Gastrocnemius medialis (tissue), 4 donors: ENCODE measurements at regions not wholly inside any gene's neighbourhood (a gene's known extent, or its start where the extent isn't known, plus 50 kb on each side); places are given as distances from the start of the nearest gene placed in this dataset.

Source experiments
- ATAC-seq, 2 donors: fragments of 150-250 bp; one replicate each; pipeline ENCODE4 v1.9.1; 2016
- DNase-seq, 2 donors: peaks; one replicate each; pipeline ENCODE4 v3.0.0-alpha.2; 2019
- H3K27ac ChIP-seq, 4 donors: fragments of 200-600 bp; sonication (generic); 1 replicate in 1 of 4; 2 replicates in 3 of 4; pipeline ENCODE4 v1.5.1; 2016 to 2018; ENCODE audit warnings: mild to moderate bottlenecking in 2 of 4, moderate library complexity in 1 of 4
- H3K27me3 ChIP-seq, 3 donors: fragments of 200-600 bp; sonication (generic) in 2 of 3; 1 replicate in 1 of 3; 2 replicates in 2 of 3; pipeline versions ENCODE4 v1.5.1 to v1.6.0; 2016 to 2019; ENCODE audit warnings: mild to moderate bottlenecking in 1 of 3, moderate library complexity in 1 of 3
- H3K36me3 ChIP-seq, 2 donors: fragments of 200-600 bp; sonication (generic) in 1 of 2; one replicate each; pipeline ENCODE4 v1.5.1; 2017 to 2018
- H3K4me1 ChIP-seq, 2 donors: fragments of 200-600 bp; sonication (generic) in 1 of 2; one replicate each; pipeline ENCODE4 v1.5.1; 2016 to 2017; ENCODE audit warnings: mild to moderate bottlenecking in 2 of 2
- H3K4me3 ChIP-seq, 4 donors: fragments of 200-600 bp; sonication (generic) in 3 of 4; 1 replicate in 1 of 4; 2 replicates in 3 of 4; pipeline ENCODE4 v1.5.1; 2016 to 2019; ENCODE audit warnings: mild to moderate bottlenecking in 2 of 4
- H3K9me3 ChIP-seq, 3 donors: fragments of 200-600 bp; sonication (generic) in 2 of 3; 1 replicate in 1 of 3; 2 replicates in 2 of 3; pipeline ENCODE4 v1.5.1; 2016 to 2019
- CTCF ChIP-seq, 5 experiments: fragments of 450-650 bp in 3 of 5; fragments of 200-600 bp in 2 of 5; sonication (generic) in 2 of 5; IDR thresholded peaks in 4 of 5; conservative IDR thresholded peaks in 1 of 5; 1 replicate in 4 of 5; 2 replicates in 1 of 5; pipeline ENCODE4 v1.5.1; 2016 to 2019; ENCODE audit warnings: antibody characterized with exemption in 5 of 5, mild to moderate bottlenecking in 3 of 5, moderate library complexity in 3 of 5
- POLR2A ChIP-seq, 2 donors: fragments of 450-650 bp; IDR thresholded peaks; one replicate each; pipeline ENCODE4 v1.6.1; 2017; ENCODE audit warnings: antibody characterized with exemption in 2 of 2, mild to moderate bottlenecking in 2 of 2, moderate library complexity in 2 of 2
- in situ Hi-C, 4 donors: fragments of 200-750 bp; cut with MboI; loops; one replicate each; pipeline versions ENCODE4 v1.15.0 to v1.8.0; 2017; ENCODE audit warnings: low sequenced_read_pairs in 4 of 4
- intact Hi-C: fragments of 100-400 bp; cut with DNase I; formaldehyde crosslinking; loops from one replicate; pipeline ENCODE4 v1.15.1; 2023; ENCODE audit warnings: low total_unique reads

GRCh38 chr3:67832817-67833216 is 178.4 kb upstream of the SUCLG2 start:
- in situ Hi-C loops: no loop called here
- no peaks in the 10 kb centered on the region for H3K36me3 ChIP-seq
- peaks cover 0 to 4% (median 0%) of the 10 kb centered on the region in 3 donors for H3K9me3 ChIP-seq
- no peak overlapping the region for H3K4me3 ChIP-seq
- no peaks in the 10 kb centered on the region for H3K4me1 ChIP-seq
- no peak for TF ChIP-seq CTCF (IDR thresholded peaks at IDR 0.05 in 4 of 5, conservative IDR thresholded peaks at IDR 0.05 in 1 of 5)
- TF ChIP-seq POLR2A (IDR thresholded peaks at IDR 0.05): no peak
- ATAC-seq: no peak
- no peak overlapping the region for H3K27ac ChIP-seq
- intact Hi-C loops: no loop called here
- no peak for DNase-seq
- H3K27me3 ChIP-seq: no peaks in the 10 kb centered on the region

GRCh38 chr3:67831262-67831661 is 176.8 kb upstream of the SUCLG2 start:
- H3K27me3 ChIP-seq: no peaks in the 10 kb centered on the region
- H3K9me3 ChIP-seq: peaks cover 0 to 4% (median 0%) of the 10 kb centered on the region in 3 donors
- no peak overlapping the region for H3K27ac ChIP-seq
- in situ Hi-C loops: no loop called here
- no peak overlapping the region for H3K4me3 ChIP-seq
- no peaks in the 10 kb centered on the region for H3K36me3 ChIP-seq
- DNase-seq: no peak
- no peak for TF ChIP-seq CTCF (IDR thresholded peaks at IDR 0.05 in 4 of 5, conservative IDR thresholded peaks at IDR 0.05 in 1 of 5)
- TF ChIP-seq POLR2A (IDR thresholded peaks at IDR 0.05): no peak
- no peak for ATAC-seq
- intact Hi-C loops: no loop called here
- no peaks in the 10 kb centered on the region for H3K4me1 ChIP-seq

GRCh38 chr3:67828486-67829010 is 174.1 kb upstream of the SUCLG2 start:
- Histone ChIP-seq H3K9me3 (no peaks in the 10 kb centered on the region), H3K4me3 (no peak overlapping the region), H3K4me1 (no peaks in the 10 kb centered on the region), H3K36me3 (no peaks in the 10 kb centered on the region), H3K27ac (no peak overlapping the region), H3K27me3 (no peaks in the 10 kb centered on the region)
- no peak for TF ChIP-seq POLR2A (IDR thresholded peaks at IDR 0.05)
- no peak for TF ChIP-seq CTCF (IDR thresholded peaks at IDR 0.05 in 4 of 5, conservative IDR thresholded peaks at IDR 0.05 in 1 of 5)
- ATAC-seq (no peak), DNase-seq (no peak)
- in situ Hi-C loops (no loop called here), intact Hi-C loops (no loop called here)

GRCh38 chr3:67821135-67821534 is 166.7 kb upstream of the SUCLG2 start:
- ATAC-seq (no peak), DNase-seq (no peak)
- no peaks in the 10 kb centered on the region for H3K27me3 ChIP-seq
- H3K9me3 ChIP-seq: no peaks in the 10 kb centered on the region
- TF ChIP-seq CTCF (IDR thresholded peaks at IDR 0.05 in 4 of 5, conservative IDR thresholded peaks at IDR 0.05 in 1 of 5) (no peak), POLR2A (IDR thresholded peaks at IDR 0.05) (no peak)
- H3K27ac ChIP-seq: no peak overlapping the region
- in situ Hi-C loops (no loop called here), intact Hi-C loops (no loop called here)
- no peaks in the 10 kb centered on the region for H3K36me3 ChIP-seq
- no peak overlapping the region for H3K4me3 ChIP-seq
- no peaks in the 10 kb centered on the region for H3K4me1 ChIP-seq

- no peak for DNase-seq
- no peak for TF ChIP-seq POLR2A (IDR thresholded peaks at IDR 0.05)
- no peak for TF ChIP-seq CTCF (IDR thresholded peaks at IDR 0.05 in 4 of 5, conservative IDR thresholded peaks at IDR 0.05 in 1 of 5)
- Histone ChIP-seq H3K4me3 (no peak overlapping the region), H3K36me3 (no peaks in the 10 kb centered on the region), H3K4me1 (no peaks in the 10 kb centered on the region), H3K9me3 (no peaks in the 10 kb centered on the region), H3K27ac (no peak overlapping the region), H3K27me3 (no peaks in the 10 kb centered on the region)
- no peak for ATAC-seq
- intact Hi-C loops (no loop called here), in situ Hi-C loops (no loop called here)
Measured at GRCh38 chr3:67819447-67819846, 165.0 kb upstream of the SUCLG2 start.
